ENCODE measurements at regions not wholly inside any gene's neighbourhood (a gene's known extent, or its start where the extent isn't known, plus 50 kb on each side); places are given as distances from the start of the nearest gene placed in this dataset.

DNA sequence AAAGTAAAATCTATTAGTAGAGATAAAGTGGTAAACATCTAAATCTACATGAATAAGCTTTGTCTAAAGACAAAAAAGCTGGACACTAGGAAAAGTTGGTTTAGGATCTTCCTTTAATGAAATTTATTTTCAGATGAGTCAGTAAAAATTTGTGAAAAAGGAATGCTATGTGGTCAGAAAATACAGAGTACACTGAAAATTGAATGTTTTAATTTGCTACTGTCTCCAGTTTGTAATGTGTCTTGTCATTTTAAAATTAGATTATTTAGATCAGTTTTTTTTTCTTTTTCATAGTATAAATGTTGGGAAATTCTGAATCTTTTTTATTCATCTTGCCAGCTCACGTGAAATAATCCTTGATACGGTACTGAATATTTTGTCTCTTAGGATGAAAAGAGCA lies 56.9 kb downstream of the SLITRK6 start:
- TF ChIP-seq EZH2phosphoT487 (IDR thresholded peaks at IDR 0.05; ENCODE audit: borderline replicate concordance, low read length): no peak
- TF ChIP-seq, protein P1, sequence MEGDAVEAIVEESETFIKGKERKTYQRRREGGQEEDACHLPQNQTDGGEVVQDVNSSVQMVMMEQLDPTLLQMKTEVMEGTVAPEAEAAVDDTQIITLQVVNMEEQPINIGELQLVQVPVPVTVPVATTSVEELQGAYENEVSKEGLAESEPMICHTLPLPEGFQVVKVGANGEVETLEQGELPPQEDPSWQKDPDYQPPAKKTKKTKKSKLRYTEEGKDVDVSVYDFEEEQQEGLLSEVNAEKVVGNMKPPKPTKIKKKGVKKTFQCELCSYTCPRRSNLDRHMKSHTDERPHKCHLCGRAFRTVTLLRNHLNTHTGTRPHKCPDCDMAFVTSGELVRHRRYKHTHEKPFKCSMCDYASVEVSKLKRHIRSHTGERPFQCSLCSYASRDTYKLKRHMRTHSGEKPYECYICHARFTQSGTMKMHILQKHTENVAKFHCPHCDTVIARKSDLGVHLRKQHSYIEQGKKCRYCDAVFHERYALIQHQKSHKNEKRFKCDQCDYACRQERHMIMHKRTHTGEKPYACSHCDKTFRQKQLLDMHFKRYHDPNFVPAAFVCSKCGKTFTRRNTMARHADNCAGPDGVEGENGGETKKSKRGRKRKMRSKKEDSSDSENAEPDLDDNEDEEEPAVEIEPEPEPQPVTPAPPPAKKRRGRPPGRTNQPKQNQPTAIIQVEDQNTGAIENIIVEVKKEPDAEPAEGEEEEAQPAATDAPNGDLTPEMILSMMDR (IDR thresholded peaks at IDR 0.05; ENCODE audit: low read depth, low read length, poor library complexity, severe bottlenecking): no peak

DNA sequence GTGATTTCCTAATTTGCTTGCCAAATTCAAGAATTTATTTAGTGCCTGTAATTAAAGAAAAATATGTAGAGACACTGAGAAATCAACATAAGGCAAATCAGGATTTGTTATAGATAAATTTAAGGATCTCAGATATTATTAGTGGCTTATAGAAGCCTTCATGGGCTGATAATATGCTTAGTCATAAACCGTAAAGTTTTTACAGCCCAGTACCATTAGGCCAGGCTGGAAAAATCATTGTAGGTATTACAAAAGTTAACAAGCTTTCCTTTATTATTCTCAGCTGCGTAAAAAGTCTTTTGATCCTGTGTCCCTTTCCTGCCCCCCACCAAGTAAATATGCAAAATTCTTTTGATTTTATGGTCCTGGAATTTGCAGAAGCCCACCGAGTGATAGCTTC lies 58.2 kb downstream of the SLITRK6 start:
- H3K4me2 ChIP-seq (ENCODE audit: low read length): no peak overlapping the region
- no peak overlapping the region for H3K4me3 ChIP-seq (ENCODE audit: low read length)
- TF ChIP-seq, protein P1 (IDR thresholded peaks at IDR 0.05; ENCODE audit: low read depth, low read length, poor library complexity, severe bottlenecking): no peak
- no peak for TF ChIP-seq EZH2phosphoT487 (IDR thresholded peaks at IDR 0.05; ENCODE audit: borderline replicate concordance, low read length)
- H3K9me3 ChIP-seq (ENCODE audit: control insufficient read depth, insufficient read depth, low read length): peaks cover 3% of the 10 kb centered on the region; the same call in 1 of the 2 replicates
- no peaks in the 10 kb centered on the region for H3K4me1 ChIP-seq (ENCODE audit: control insufficient read depth, low read length)
- no peaks in the 10 kb centered on the region for H3K9me2 ChIP-seq (replicated peaks; ENCODE audit: control insufficient read depth, low read length)
- no peaks in the 10 kb centered on the region for H3K79me2 ChIP-seq (ENCODE audit: control insufficient read depth, low read length)
- no peaks in the 10 kb centered on the region for H3K27me3 ChIP-seq (ENCODE audit: control insufficient read depth, low read length)
- no peaks in the 10 kb centered on the region for H4K20me1 ChIP-seq (ENCODE audit: control insufficient read depth, insufficient read depth, low read depth, low read length)
- H3K27ac ChIP-seq (ENCODE audit: low read depth, low read length): no peak overlapping the region
- no peaks in the 10 kb centered on the region for H3F3A ChIP-seq (ENCODE audit: control insufficient read depth, insufficient read depth)
- H3K36me3 ChIP-seq (ENCODE audit: control insufficient read depth, low read length): no peaks in the 10 kb centered on the region

More for the DNA sequence above, 56.9 kb downstream of the SLITRK6 start:
- H4K20me1 ChIP-seq (ENCODE audit: control insufficient read depth, insufficient read depth, low read depth, low read length): no peaks in the 10 kb centered on the region
- no peaks in the 10 kb centered on the region for H3K27me3 ChIP-seq (ENCODE audit: control insufficient read depth, low read length)
- no peaks in the 10 kb centered on the region for H3K36me3 ChIP-seq (ENCODE audit: control insufficient read depth, low read length)
- H3K9me3 ChIP-seq (ENCODE audit: control insufficient read depth, insufficient read depth, low read length): peaks cover 3% of the 10 kb centered on the region; the same call in 1 of the 2 replicates
- H3F3A ChIP-seq (ENCODE audit: control insufficient read depth, insufficient read depth): no peaks in the 10 kb centered on the region
- no peak overlapping the region for H3K4me2 ChIP-seq (ENCODE audit: low read length)
- no peaks in the 10 kb centered on the region for H3K9me2 ChIP-seq (replicated peaks; ENCODE audit: control insufficient read depth, low read length)
- no peak overlapping the region for H3K4me3 ChIP-seq (ENCODE audit: low read length)
- H3K79me2 ChIP-seq (ENCODE audit: control insufficient read depth, low read length): no peaks in the 10 kb centered on the region
- no peak overlapping the region for H3K27ac ChIP-seq (ENCODE audit: low read depth, low read length)
- H3K4me1 ChIP-seq (ENCODE audit: control insufficient read depth, low read length): no peaks in the 10 kb centered on the region

DNA sequence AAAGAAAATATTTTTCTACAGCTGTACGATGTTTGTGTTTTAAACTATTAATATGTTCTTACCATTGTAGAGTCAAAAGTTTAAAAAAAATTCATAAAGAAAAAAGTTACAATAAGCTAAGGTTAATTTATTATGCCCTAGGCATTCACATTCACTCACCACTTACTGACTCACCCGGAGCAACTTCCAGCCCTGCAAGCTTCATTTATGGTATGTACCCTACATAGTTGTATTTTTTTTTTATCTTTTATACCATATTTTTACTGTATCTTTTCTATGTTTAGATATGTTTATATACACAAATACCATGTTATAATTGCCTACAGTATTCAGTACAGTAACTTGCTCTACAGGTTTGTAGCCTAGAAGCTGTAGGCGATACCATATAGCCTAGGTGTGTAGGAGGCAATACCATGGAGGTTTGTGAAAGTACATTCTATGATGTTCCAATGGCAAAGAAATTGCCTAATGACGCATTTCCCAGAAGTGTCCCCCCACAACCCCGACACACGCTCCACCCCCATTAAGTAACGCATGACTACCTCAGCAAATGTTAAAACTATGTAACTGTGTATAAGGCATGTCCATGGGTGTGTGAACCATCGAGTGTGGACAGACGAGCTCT lies 60.4 kb downstream of the SLITRK6 start:
- no peaks in the 10 kb centered on the region for H3K27me3 ChIP-seq (ENCODE audit: control insufficient read depth, low read length)
- no peaks in the 10 kb centered on the region for H4K20me1 ChIP-seq (ENCODE audit: control insufficient read depth, insufficient read depth, low read depth, low read length)
- no peak overlapping the region for H3K27ac ChIP-seq (ENCODE audit: low read depth, low read length)
- H3K79me2 ChIP-seq (ENCODE audit: control insufficient read depth, low read length): no peaks in the 10 kb centered on the region
- no peak overlapping the region for H3K4me3 ChIP-seq (ENCODE audit: low read length)
- no peaks in the 10 kb centered on the region for H3K9me2 ChIP-seq (replicated peaks; ENCODE audit: control insufficient read depth, low read length)
- H3K36me3 ChIP-seq (ENCODE audit: control insufficient read depth, low read length): no peaks in the 10 kb centered on the region
- no peaks in the 10 kb centered on the region for H3F3A ChIP-seq (ENCODE audit: control insufficient read depth, insufficient read depth)
- no peaks in the 10 kb centered on the region for H3K4me1 ChIP-seq (ENCODE audit: control insufficient read depth, low read length)
- TF ChIP-seq, protein P1 (IDR thresholded peaks at IDR 0.05; ENCODE audit: low read depth, low read length, poor library complexity, severe bottlenecking): no peak
- TF ChIP-seq EZH2phosphoT487 (IDR thresholded peaks at IDR 0.05; ENCODE audit: borderline replicate concordance, low read length): no peak
- H3K4me2 ChIP-seq (ENCODE audit: low read length): no peak overlapping the region
- peaks cover 3% of the 10 kb centered on the region; the same call in 1 of the 2 replicates for H3K9me3 ChIP-seq (ENCODE audit: control insufficient read depth, insufficient read depth, low read length)

All from DOHH2 (cell line).